Adrenal gland (tissue), 9 donors: ENCODE measurements at regions not wholly inside any gene's neighbourhood (a gene's known extent, or its start where the extent isn't known, plus 50 kb on each side); places are given as distances from the start of the nearest gene placed in this dataset.
"Not testable (repeated sequence)": the region's sequence is repeated elsewhere in the genome, so short reads cannot be mapped to it uniquely, and the experiment has no call there.

ENCODE experiments used
- DNase-seq, 7 donors: peaks; one replicate each; pipeline ENCODE4 v3.0.0-alpha.2; 2019 to 2020
- H3K27ac ChIP-seq, 5 donors: fragments of 200-600 bp; sonication (generic) in 4 of 5; 1 replicate in 3 of 5; 2 replicates in 2 of 5; pipeline versions ENCODE4 v1.5.1 to v1.8.0; 2016 to 2020; ENCODE audit warnings: mild to moderate bottlenecking in 1 of 5
- H3K27me3 ChIP-seq: fragments of 200-600 bp; 2 replicates; pipeline ENCODE4 v1.8.0; 2021
- H3K36me3 ChIP-seq, 2 donors: fragments of 200-600 bp; replicated peaks in 1 of 2; 1 replicate in 1 of 2; 2 replicates in 1 of 2; pipeline versions ENCODE4 v1.5.1 to v1.8.0; 2018 to 2022
- H3K4me1 ChIP-seq, 2 donors: fragments of 200-600 bp; replicated peaks in 1 of 2; 1 replicate in 1 of 2; 2 replicates in 1 of 2; pipeline versions ENCODE4 v1.5.1 to v1.8.0; 2018 to 2021
- H3K4me3 ChIP-seq, 4 donors: fragments of 200-600 bp; sonication (generic) in 3 of 4; one replicate each; pipeline ENCODE4 v1.5.1; 2016 to 2018
- H3K9me3 ChIP-seq, 3 donors: fragments of 200-600 bp; sonication (generic) in 1 of 3; replicated peaks in 1 of 3; 1 replicate in 2 of 3; 2 replicates in 1 of 3; pipeline versions ENCODE4 v1.5.1 to v1.8.0; 2016 to 2021
- POLR2A ChIP-seq, 2 donors: fragments of 450-650 bp; IDR thresholded peaks; one replicate each; pipeline ENCODE4 v1.6.1; 2017; ENCODE audit warnings: antibody characterized with exemption in 2 of 2, mild to moderate bottlenecking in 2 of 2, moderate library complexity in 1 of 2
- WGBS, 4 donors: extraction: QIAGEN DNeasy Blood & Tissue Kit in 2 of 4; methylation state at CpG; one replicate each; pipeline versions ENCODE4 v1.1.5 to v1.1.7; 2013 to 2017; 5-methylcytosine and 5-hydroxymethylcytosine counted together
- intact Hi-C, 2 donors: fragments of 100-400 bp; cut with DNase I; formaldehyde crosslinking; loops; one replicate each; pipeline versions ENCODE4 v1.14.1 to v1.15.0; 2022 to 2023
- TF ChIP-seq, protein P1 (sequence below), 6 experiments: fragments of 450-650 bp in 4 of 6; fragments of 200-600 bp in 2 of 6; sonication (generic) in 1 of 6; IDR thresholded peaks; 1 replicate in 5 of 6; 2 replicates in 1 of 6; pipeline versions ENCODE4 v1.5.1 to v1.8.0; 2016 to 2021; ENCODE audit warnings: antibody characterized with exemption in 6 of 6, mild to moderate bottlenecking in 2 of 6, moderate library complexity in 1 of 6
- donor health status: healthy with polysubstance abuse.
- donor health status: Bipolar disorder and iron deficiency.
- donor health status: DM: yes; HTN: yes; CAD: no.
- donor health status: DM: no; HTN: no; CAD: no.
- donor health status: DM: no; HTN: no; CAD: no.

DNA sequence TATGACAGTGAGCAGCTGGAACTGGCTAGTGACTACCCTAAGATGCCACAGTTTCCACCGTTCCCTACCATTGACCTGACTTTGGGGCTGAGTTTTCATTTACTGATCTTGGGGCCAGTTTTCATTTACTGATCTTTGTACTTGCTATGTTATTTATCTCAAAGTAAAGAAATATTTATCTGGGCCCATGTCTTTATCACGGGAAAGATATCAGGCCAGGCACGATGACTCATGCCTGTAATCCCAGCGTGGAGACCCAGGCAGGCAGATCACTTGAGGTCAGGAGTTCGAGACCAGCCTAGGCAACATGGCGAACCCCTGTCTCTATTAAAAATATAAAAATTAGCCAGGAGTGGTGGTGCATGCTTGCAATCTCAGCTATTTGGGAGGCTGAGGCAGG is 83.5 kb downstream of the EOMES start:
- TF ChIP-seq, protein P1, sequence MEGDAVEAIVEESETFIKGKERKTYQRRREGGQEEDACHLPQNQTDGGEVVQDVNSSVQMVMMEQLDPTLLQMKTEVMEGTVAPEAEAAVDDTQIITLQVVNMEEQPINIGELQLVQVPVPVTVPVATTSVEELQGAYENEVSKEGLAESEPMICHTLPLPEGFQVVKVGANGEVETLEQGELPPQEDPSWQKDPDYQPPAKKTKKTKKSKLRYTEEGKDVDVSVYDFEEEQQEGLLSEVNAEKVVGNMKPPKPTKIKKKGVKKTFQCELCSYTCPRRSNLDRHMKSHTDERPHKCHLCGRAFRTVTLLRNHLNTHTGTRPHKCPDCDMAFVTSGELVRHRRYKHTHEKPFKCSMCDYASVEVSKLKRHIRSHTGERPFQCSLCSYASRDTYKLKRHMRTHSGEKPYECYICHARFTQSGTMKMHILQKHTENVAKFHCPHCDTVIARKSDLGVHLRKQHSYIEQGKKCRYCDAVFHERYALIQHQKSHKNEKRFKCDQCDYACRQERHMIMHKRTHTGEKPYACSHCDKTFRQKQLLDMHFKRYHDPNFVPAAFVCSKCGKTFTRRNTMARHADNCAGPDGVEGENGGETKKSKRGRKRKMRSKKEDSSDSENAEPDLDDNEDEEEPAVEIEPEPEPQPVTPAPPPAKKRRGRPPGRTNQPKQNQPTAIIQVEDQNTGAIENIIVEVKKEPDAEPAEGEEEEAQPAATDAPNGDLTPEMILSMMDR (IDR thresholded peaks at IDR 0.05) = no peak
- no peak for TF ChIP-seq POLR2A (IDR thresholded peaks at IDR 0.05)
- H3K36me3 ChIP-seq = no peaks in the 10 kb centered on the region
- no peak overlapping the region for H3K4me3 ChIP-seq
- no peak for DNase-seq
- no peaks in the 10 kb centered on the region for H3K27me3 ChIP-seq
- 41 to 65% (median 56%) methylated on average over 6 of the region's 6 CpGs for WGBS, 4 donors
- H3K4me1 ChIP-seq = peaks cover 0 to 4% of the 10 kb centered on the region in 2 donors
- intact Hi-C loops = no loop called here
- H3K9me3 ChIP-seq = no peaks in the 10 kb centered on the region
- H3K27ac ChIP-seq = no peak overlapping the region

DNA sequence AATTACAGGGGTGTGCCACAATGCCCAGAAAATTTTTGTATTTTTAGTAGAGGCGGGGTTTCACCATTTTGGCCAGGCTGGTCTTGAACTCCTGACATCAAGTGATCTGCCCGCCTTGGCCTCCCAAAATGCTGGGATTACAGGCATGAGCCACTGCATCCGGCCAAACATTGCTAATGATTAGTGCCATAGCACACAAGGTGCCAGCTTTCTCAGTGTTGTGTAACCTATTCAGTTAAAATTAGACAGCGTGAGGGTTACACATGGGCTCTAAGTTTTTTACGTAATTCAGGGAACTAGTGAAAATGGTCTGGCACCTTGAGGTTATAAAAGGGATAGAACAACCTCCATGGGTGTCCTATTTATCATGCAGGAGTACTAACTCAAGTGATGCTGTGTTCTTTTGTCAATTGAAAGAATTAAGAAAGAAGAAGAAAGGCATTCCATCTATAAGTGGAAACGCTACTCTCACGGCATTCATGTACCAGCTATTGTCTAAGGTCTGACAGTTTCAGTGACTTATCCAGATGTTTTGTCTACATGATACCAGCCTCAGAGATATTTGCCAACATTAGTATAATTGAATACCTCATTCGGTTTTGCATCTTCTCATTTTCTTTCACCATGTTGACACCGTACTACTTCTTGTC is 84.7 kb downstream of the EOMES start:
- no peak for DNase-seq
- Histone ChIP-seq H3K9me3 (no peaks in the 10 kb centered on the region), H3K36me3 (no peaks in the 10 kb centered on the region), H3K27ac (no peak overlapping the region), H3K27me3 (no peaks in the 10 kb centered on the region), H3K4me3 (no peak overlapping the region), H3K4me1 (peaks cover 0 to 9% of the 10 kb centered on the region in 2 donors)
- 85 to 97% (median 89%) methylated on average over 8 to 9 of the region's 9 CpGs for WGBS, 4 donors
- no peak for TF ChIP-seq POLR2A (IDR thresholded peaks at IDR 0.05)
- TF ChIP-seq, protein P1 (IDR thresholded peaks at IDR 0.05) = no peak
- intact Hi-C loops = no loop called here

DNA sequence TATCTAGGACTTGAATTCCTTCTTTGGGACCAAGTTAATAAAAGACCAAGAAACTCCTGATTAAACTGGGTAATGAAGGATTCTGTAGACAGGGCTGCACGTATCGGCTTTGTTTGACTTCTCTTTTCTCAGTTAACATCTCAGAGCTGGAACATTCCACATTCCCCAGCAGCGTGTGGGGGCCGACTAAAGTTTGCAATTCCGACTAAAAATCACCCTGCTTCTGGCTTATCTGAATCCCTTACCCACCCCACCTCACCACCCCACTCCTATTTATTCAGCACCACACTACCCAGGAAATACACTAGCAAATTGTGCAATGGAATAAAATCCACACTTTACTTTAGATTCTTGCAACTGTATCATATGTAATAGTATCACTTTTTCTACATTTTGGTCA is 87.1 kb downstream of the EOMES start:
- H3K27me3 ChIP-seq, H3K9me3 ChIP-seq, intact Hi-C loops, DNase-seq, H3K36me3 ChIP-seq, H3K27ac ChIP-seq, H3K4me3 ChIP-seq: not testable (repeated sequence)
- WGBS, 4 donors = 86 to 97% (median 88%) methylated on average over 4 to 5 of the region's 5 CpGs
- peaks cover 0 to 12% of the 10 kb centered on the region in 2 donors for H3K4me1 ChIP-seq

DNA sequence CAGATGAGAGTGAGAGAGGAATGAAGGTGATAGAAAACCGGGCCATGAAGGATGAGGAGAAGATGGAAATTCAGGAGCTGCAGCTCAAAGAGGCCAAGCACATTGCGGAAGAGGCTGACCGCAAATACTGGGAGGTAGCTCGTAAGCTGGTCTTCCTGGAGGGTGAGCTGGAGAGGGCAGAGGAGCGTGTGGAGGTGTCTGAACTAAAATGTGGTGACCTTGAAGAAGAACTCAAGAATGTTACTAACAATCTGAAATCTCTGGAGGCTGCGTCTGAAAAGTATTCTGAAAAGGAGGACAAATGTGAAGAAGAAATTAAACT is 88.9 kb downstream of the EOMES start:
- no peaks in the 10 kb centered on the region for H3K36me3 ChIP-seq
- peaks cover 0 to 12% of the 10 kb centered on the region in 2 donors for H3K4me1 ChIP-seq
- no peaks in the 10 kb centered on the region for H3K9me3 ChIP-seq
- DNase-seq = peak in 1 of 7 donors; percentile 54
- H3K4me3 ChIP-seq = peak overlapping the region in 2 of 4 donors; percentile 26 to 84
- H3K27ac ChIP-seq = peak overlapping the region in 4 of 5 donors; percentile 29 to 94 (median 76)
- TF ChIP-seq, protein P1 (IDR thresholded peaks at IDR 0.05) = no peak
- no peak for TF ChIP-seq POLR2A (IDR thresholded peaks at IDR 0.05)
- WGBS, 4 donors = 5 to 17% (median 9%) methylated on average over 6 of the region's 6 CpGs
- H3K27me3 ChIP-seq = no peaks in the 10 kb centered on the region
- intact Hi-C loops = no loop called here
